OCI-LY7 (cell line): ENCODE measurements at regions not wholly inside any gene's neighbourhood (a gene's known extent, or its start where the extent isn't known, plus 50 kb on each side); places are given as distances from the start of the nearest gene placed in this dataset.

Experiments
- BruUV-seq: library from RNA; stranded (reverse); fragments of 400-500 nt; replicated peaks from 2 replicates; lab custom pipeline; 2021; lab: Mats Ljungman, UMichigan
- CTCF ChIA-PET: fragments of 300-600 bp; sonication (Branson Sonifier 250); formaldehyde crosslinking; loops from one replicate; lab custom pipeline; 2022; ENCODE audit warnings: antibody characterized with exemption; ENCODE audit not compliant: unreplicated experiment; lab: Charles Lee
- POLR2A ChIA-PET: fragments of 300-600 bp; sonication (Branson Sonifier 250); formaldehyde crosslinking; loops from one replicate; lab custom pipeline; 2022; ENCODE audit warnings: antibody characterized with exemption; lab: Charles Lee
- DNase-seq: peaks from one replicate; pipeline ENCODE4 v3.0.0-alpha.2; 2015; ENCODE audit warnings: low spot score
- H2AFZ ChIP-seq: fragments of 200-600 bp; sonication (generic), shearing (Covaris generic); 2 replicates; pipeline ENCODE4 v1.6.1; 2014; ENCODE audit warnings: mild to moderate bottlenecking, antibody characterized with exemption, low read length, moderate library complexity
- H3K27ac ChIP-seq: fragments of 200-600 bp; sonication (generic); 2 replicates; pipeline ENCODE4 v1.5.1; 2014; ENCODE audit warnings: mixed run types, low read depth, mild to moderate bottlenecking, moderate library complexity, low read length, inconsistent platforms; ENCODE audit not compliant: poor library complexity, severe bottlenecking
- H3K36me3 ChIP-seq: fragments of 200-600 bp; sonication (generic); 2 replicates; pipeline ENCODE4 v1.6.1; 2014; ENCODE audit warnings: mild to moderate bottlenecking, antibody characterized with exemption, low read length, moderate library complexity, mixed read lengths; ENCODE audit not compliant: insufficient read depth
- H3K4me1 ChIP-seq: fragments of 200-600 bp; sonication (generic); 2 replicates; pipeline ENCODE4 v1.5.1; 2014; ENCODE audit warnings: mild to moderate bottlenecking, low read length; ENCODE audit not compliant: insufficient read depth, poor library complexity, severe bottlenecking
- H3K4me2 ChIP-seq: fragments of 200-600 bp; sonication (generic); 2 replicates; pipeline ENCODE4 v1.6.1; 2014; ENCODE audit warnings: mild to moderate bottlenecking, low read length
- H3K4me3 ChIP-seq: fragments of 200-600 bp; sonication (generic); 2 replicates; pipeline ENCODE4 v1.5.1; 2014; ENCODE audit warnings: mild to moderate bottlenecking, low read depth, low read length; ENCODE audit not compliant: poor library complexity, severe bottlenecking
- H3K79me2 ChIP-seq: fragments of 200-600 bp; sonication (generic); 2 replicates; pipeline ENCODE4 v1.6.1; 2016; ENCODE audit warnings: low read depth, mild to moderate bottlenecking, low read length, moderate library complexity, mixed read lengths; ENCODE audit not compliant: insufficient read depth
- H3K9me2 ChIP-seq: fragments of 200-600 bp; sonication (generic); 2 replicates; pipeline ENCODE4 v1.6.1; 2016; ENCODE audit warnings: mild to moderate bottlenecking, low read length, mixed read lengths; ENCODE audit not compliant: insufficient read depth
- H3K9me3 ChIP-seq: fragments of 200-600 bp; sonication (generic); 2 replicates; pipeline ENCODE4 v1.6.1; 2014; ENCODE audit warnings: mild to moderate bottlenecking, mixed run types, low read length, mixed read lengths
- H4K20me1 ChIP-seq: fragments of 200-600 bp; sonication (generic); 2 replicates; pipeline ENCODE4 v1.6.1; 2014; ENCODE audit warnings: mild to moderate bottlenecking, antibody characterized with exemption, low read length, moderate library complexity, mixed read lengths; ENCODE audit not compliant: insufficient read depth
- CTCF ChIP-seq: fragments of 200-600 bp; sonication (generic); conservative IDR thresholded peaks from 2 replicates; pipeline ENCODE4 v1.5.1; 2014; ENCODE audit warnings: mild to moderate bottlenecking, antibody characterized with exemption, low read length, moderate library complexity, mixed read lengths
- EZH2phosphoT487 ChIP-seq: fragments of 200-600 bp; sonication (generic); IDR thresholded peaks from 2 replicates; pipeline ENCODE4 v1.6.1; 2018; ENCODE audit warnings: low read depth, borderline replicate concordance, mild to moderate bottlenecking, mixed run types, antibody characterized with exemption, low read length, moderate library complexity, mixed read lengths
- intact Hi-C: fragments of 100-400 bp; cut with micrococcal nuclease; formaldehyde crosslinking; loops from one replicate; pipeline ENCODE4 v1.10.0; 2022; ENCODE audit not compliant: unreplicated experiment

- Histone ChIP-seq H3K36me3 (no peaks in the 10 kb centered on the region), H3K4me1 (no peaks in the 10 kb centered on the region), H3K9me2 (no peaks in the 10 kb centered on the region), H3K9me3 (no peaks in the 10 kb centered on the region), H3K4me3 (no peak overlapping the region), H4K20me1 (no peaks in the 10 kb centered on the region), H3K79me2 (no peaks in the 10 kb centered on the region), H3K4me2 (no peak overlapping the region), H3K27ac (no peak overlapping the region), H2AFZ (no peak overlapping the region)
- intact Hi-C loops: no loop called here
- no TSS peak for BruUV-seq
- POLR2A ChIA-PET: no interaction called here
- DNase-seq: no peak
- CTCF ChIA-PET: no interaction called here
- TF ChIP-seq CTCF (no peak), EZH2phosphoT487 (no peak)
Observed at GRCh38 chr10:29007370-29007747, 281.5 kb upstream of the LYZL1 start.

- no peak for DNase-seq
- Histone ChIP-seq H2AFZ (no peak overlapping the region), H4K20me1 (no peaks in the 10 kb centered on the region), H3K9me2 (no peaks in the 10 kb centered on the region), H3K79me2 (no peaks in the 10 kb centered on the region), H3K4me3 (no peak overlapping the region), H3K27ac (no peak overlapping the region), H3K36me3 (no peaks in the 10 kb centered on the region), H3K9me3 (no peaks in the 10 kb centered on the region), H3K4me2 (no peak overlapping the region), H3K4me1 (no peaks in the 10 kb centered on the region)
- intact Hi-C loops: no loop called here
- POLR2A ChIA-PET: no interaction called here
- no TSS peak for BruUV-seq
- CTCF ChIA-PET: no interaction called here
- TF ChIP-seq CTCF: no peak
- no peak for TF ChIP-seq EZH2phosphoT487
Observed at GRCh38 chr10:29007748-29008610, 280.9 kb upstream of the LYZL1 start.

- Histone ChIP-seq H3K9me2 (no peaks in the 10 kb centered on the region), H3K4me2 (no peak overlapping the region), H3K9me3 (no peaks in the 10 kb centered on the region), H4K20me1 (no peaks in the 10 kb centered on the region), H3K27ac (no peak overlapping the region), H3K36me3 (no peaks in the 10 kb centered on the region), H3K79me2 (no peaks in the 10 kb centered on the region), H2AFZ (no peak overlapping the region), H3K4me1 (no peaks in the 10 kb centered on the region), H3K4me3 (no peak overlapping the region)
- no peak for DNase-seq
- no TSS peak for BruUV-seq
- intact Hi-C loops: no loop called here
- POLR2A ChIA-PET: no interaction called here
- TF ChIP-seq CTCF (no peak), EZH2phosphoT487 (no peak)
- CTCF ChIA-PET: no interaction called here
Observed at GRCh38 chr10:29009464-29009863, 279.4 kb upstream of the LYZL1 start.
